ENCODE measurements at regions not wholly inside any gene's neighbourhood (a gene's known extent, or its start where the extent isn't known, plus 50 kb on each side); places are given as distances from the start of the nearest gene placed in this dataset.

DNA sequence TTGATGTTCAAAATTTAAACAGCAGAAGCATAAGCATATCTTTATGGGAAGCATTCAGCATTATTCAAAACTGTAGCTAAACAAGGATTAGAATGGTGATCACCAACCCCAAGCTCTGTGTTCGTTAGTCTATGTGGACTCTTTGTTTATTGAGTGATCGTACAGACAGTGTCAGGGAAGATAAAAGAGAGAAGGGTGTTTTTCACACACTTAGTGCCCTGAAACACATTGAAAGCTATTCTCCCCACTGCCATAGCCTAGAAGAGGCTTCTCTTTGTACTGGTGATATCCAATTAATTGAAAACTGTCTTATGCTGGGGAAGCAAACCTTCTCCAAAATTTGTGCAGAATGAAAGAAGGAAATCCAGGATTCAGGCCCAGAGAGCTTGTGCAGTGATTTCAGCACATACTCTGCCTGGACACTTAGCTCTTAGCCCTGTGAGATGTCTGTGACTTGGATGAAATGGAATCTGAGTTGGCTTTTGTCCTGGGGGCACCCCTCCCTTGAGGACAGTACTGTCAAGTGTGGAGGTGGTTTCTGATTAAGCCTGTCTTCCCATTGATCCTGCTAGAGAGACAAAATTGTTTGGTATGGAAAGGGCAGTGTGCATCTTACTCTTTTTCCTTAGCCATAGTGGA, 125.7 kb upstream of the MTHFD1L start:
- no TSS peak for BruUV-seq (replicated peaks)
- Histone ChIP-seq H3K4me1 (replicated peaks in 1 of 2; ENCODE audit: control insufficient read depth in 2 of 2, insufficient read depth in 2 of 2, low read length in 2 of 2) (no peaks in the 10 kb centered on the region), H3K9ac (ENCODE audit: insufficient read depth in 1 of 2, low read depth in 2 of 2, low read length in 2 of 2) (no peak overlapping the region), H4K20me1 (replicated peaks; ENCODE audit: control insufficient read depth, insufficient read depth, low read length) (no peaks in the 10 kb centered on the region; the same call in 1 of the 2 replicates), H3K4me3 (no peak overlapping the region), H3K9me3 (replicated peaks; ENCODE audit: control insufficient read depth, insufficient read depth, low read depth, low read length) (no peaks in the 10 kb centered on the region), H3K79me2 (ENCODE audit: control insufficient read depth, insufficient read depth, low read length) (no peaks in the 10 kb centered on the region), H3K9me1 (ENCODE audit: control insufficient read depth, insufficient read depth, low read length) (no peaks in the 10 kb centered on the region), H3K36me3 (ENCODE audit: control insufficient read depth, insufficient read depth, low read length) (no peaks in the 10 kb centered on the region), H2AFZ (ENCODE audit: low read depth, low read length) (no peak overlapping the region), H3K27me3 (ENCODE audit: control insufficient read depth in 2 of 2, insufficient read depth in 2 of 2, low read length in 2 of 2) (peaks cover 25 to 38% of the 10 kb centered on the region in 2 experiments), H3K27ac (ENCODE audit: extremely low read depth, low read depth, low read length) (no peak overlapping the region), H3K4me2 (ENCODE audit: insufficient read depth, low read length) (no peak overlapping the region)
- 0% methylated on average over 2 of the region's 2 CpGs for WGBS (ENCODE audit: insufficient coverage, low coverage, missing lambda C conversion rate)
- FAIRE-seq (no peak), DNase-seq (ENCODE audit: extremely low read depth in 1 of 4, low spot score in 3 of 4) (no peak), ATAC-seq (no peak)
- in situ Hi-C loops (cut with MboI), result no loop called here
- intact Hi-C loops (cut with micrococcal nuclease), result loop anchor here (5.0 kb wide), 1 partner anchor 53 kb away; no protein-coding TSS in a partner anchor
- POLR2A ChIA-PET, result no interaction called here
- no peak for TF ChIP-seq BHLHE40 (IDR thresholded peaks at IDR 0.05; ENCODE audit: low read length)
- no peak for TF ChIP-seq PCBP1 (IDR thresholded peaks at IDR 0.05; ENCODE audit: low read depth, low read length, poor library complexity, severe bottlenecking)
- TF ChIP-seq COPS2 (conservative IDR thresholded peaks at IDR 0.05), result no peak
- no peak for TF ChIP-seq ZNF707 (CRISPR knock-in tag; conservative IDR thresholded peaks at IDR 0.05)
- TF ChIP-seq RBM25 (IDR thresholded peaks at IDR 0.05; ENCODE audit: low read depth, low read length, severe bottlenecking), result no peak
- CTCF ChIA-PET (ENCODE audit: low intra/inter-chr PET ratio), result no interaction called here

DNA sequence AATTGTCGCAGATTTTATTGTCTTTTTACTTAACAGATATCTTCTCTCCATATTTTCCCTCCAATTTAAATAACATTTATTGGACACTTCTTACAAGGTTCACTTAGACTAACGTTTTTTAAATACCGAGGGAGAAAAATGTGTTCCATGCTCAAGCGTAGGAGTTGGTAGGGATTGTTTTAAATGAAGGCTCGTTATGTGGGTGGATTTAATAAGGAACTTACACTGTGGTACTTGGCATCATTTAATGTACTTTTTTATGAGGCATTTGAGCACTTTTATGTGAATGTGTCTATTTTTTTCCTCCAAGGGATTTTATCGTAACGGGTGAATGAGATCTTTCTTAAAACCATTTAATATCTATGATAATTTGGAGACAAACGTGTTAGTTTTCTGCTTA, 125.0 kb upstream of the MTHFD1L start:
- Histone ChIP-seq H3K27ac (ENCODE audit: extremely low read depth, low read depth, low read length) (no peak overlapping the region), H2AFZ (ENCODE audit: low read depth, low read length) (no peak overlapping the region), H3K9me1 (ENCODE audit: control insufficient read depth, insufficient read depth, low read length) (no peaks in the 10 kb centered on the region), H3K79me2 (ENCODE audit: control insufficient read depth, insufficient read depth, low read length) (no peaks in the 10 kb centered on the region), H3K36me3 (ENCODE audit: control insufficient read depth, insufficient read depth, low read length) (no peaks in the 10 kb centered on the region), H4K20me1 (replicated peaks; ENCODE audit: control insufficient read depth, insufficient read depth, low read length) (no peaks in the 10 kb centered on the region; the same call in 1 of the 2 replicates), H3K4me2 (ENCODE audit: insufficient read depth, low read length) (no peak overlapping the region), H3K4me1 (replicated peaks in 1 of 2; ENCODE audit: control insufficient read depth in 2 of 2, insufficient read depth in 2 of 2, low read length in 2 of 2) (no peaks in the 10 kb centered on the region), H3K9me3 (replicated peaks; ENCODE audit: control insufficient read depth, insufficient read depth, low read depth, low read length) (no peaks in the 10 kb centered on the region), H3K4me3 (no peak overlapping the region), H3K9ac (ENCODE audit: insufficient read depth in 1 of 2, low read depth in 2 of 2, low read length in 2 of 2) (no peak overlapping the region), H3K27me3 (ENCODE audit: control insufficient read depth in 2 of 2, insufficient read depth in 2 of 2, low read length in 2 of 2) (peaks cover 26 to 39% of the 10 kb centered on the region in 2 experiments)
- intact Hi-C loops (cut with micrococcal nuclease), result loop anchor here (5.0 kb wide), 1 partner anchor 53 kb away; no protein-coding TSS in a partner anchor
- ChIA-PET POLR2A (no interaction called here), CTCF (ENCODE audit: low intra/inter-chr PET ratio) (interaction anchor here (1.0 to 2.2 kb wide), 2 partner anchors 322 to 326 kb away, joined by 3 to 14 read pairs; no protein-coding TSS in a partner anchor)
- ATAC-seq, result no peak
- BruUV-seq (replicated peaks), result no TSS peak
- no peak for DNase-seq (ENCODE audit: extremely low read depth in 1 of 4, low spot score in 3 of 4)
- in situ Hi-C loops (cut with MboI), result no loop called here
- FAIRE-seq, result no peak
- WGBS (ENCODE audit: insufficient coverage, low coverage, missing lambda C conversion rate), result 2% methylated on average over 8 of the region's 8 CpGs
- TF ChIP-seq RBBP5 (IDR thresholded peaks at IDR 0.05; ENCODE audit: borderline replicate concordance, insufficient read depth, low read length, poor library complexity, severe bottlenecking), result no peak
- TF ChIP-seq ZNF24 (IDR thresholded peaks at IDR 0.05), result no peak
- TF ChIP-seq MAFF (IDR thresholded peaks at IDR 0.05; ENCODE audit: low read length), result no peak
- no peak for TF ChIP-seq SIRT6 (IDR thresholded peaks at IDR 0.05; ENCODE audit: low read depth, low read length)
- TF ChIP-seq TAL1 (IDR thresholded peaks at IDR 0.05), result no peak
